LNCAP (cell line): ENCODE measurements at regions not wholly inside any gene's neighbourhood (a gene's known extent, or its start where the extent isn't known, plus 50 kb on each side); places are given as distances from the start of the nearest gene placed in this dataset.

Experiments
- TF ChIP-seq, protein P1 (sequence below): fragments of 450-650 bp; IDR thresholded peaks from 2 replicates; pipeline ENCODE4 v1.5.1; 2017; ENCODE audit warnings: mild to moderate bottlenecking

DNA sequence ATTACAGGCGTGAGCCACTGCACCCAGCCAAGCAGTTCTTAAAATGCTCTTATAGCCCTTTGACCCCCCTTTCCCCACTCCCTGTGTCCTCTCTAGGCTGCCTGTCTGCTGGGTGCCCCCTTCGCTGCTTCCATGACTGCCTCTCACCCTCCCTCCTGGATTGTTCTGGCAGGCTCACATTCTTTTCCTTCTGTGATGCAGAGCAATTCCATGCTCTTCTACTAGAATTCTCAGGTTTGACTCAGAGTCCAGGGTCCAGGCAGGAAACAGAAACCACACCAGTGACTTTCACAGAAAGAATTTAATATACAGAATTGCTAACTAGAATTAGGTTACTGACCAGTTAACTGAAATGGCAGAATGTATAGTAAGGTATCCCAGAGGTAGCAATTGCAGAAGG, 244.8 kb downstream of the BAMBI start:
- TF ChIP-seq, protein P1, sequence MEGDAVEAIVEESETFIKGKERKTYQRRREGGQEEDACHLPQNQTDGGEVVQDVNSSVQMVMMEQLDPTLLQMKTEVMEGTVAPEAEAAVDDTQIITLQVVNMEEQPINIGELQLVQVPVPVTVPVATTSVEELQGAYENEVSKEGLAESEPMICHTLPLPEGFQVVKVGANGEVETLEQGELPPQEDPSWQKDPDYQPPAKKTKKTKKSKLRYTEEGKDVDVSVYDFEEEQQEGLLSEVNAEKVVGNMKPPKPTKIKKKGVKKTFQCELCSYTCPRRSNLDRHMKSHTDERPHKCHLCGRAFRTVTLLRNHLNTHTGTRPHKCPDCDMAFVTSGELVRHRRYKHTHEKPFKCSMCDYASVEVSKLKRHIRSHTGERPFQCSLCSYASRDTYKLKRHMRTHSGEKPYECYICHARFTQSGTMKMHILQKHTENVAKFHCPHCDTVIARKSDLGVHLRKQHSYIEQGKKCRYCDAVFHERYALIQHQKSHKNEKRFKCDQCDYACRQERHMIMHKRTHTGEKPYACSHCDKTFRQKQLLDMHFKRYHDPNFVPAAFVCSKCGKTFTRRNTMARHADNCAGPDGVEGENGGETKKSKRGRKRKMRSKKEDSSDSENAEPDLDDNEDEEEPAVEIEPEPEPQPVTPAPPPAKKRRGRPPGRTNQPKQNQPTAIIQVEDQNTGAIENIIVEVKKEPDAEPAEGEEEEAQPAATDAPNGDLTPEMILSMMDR: no peak

DNA sequence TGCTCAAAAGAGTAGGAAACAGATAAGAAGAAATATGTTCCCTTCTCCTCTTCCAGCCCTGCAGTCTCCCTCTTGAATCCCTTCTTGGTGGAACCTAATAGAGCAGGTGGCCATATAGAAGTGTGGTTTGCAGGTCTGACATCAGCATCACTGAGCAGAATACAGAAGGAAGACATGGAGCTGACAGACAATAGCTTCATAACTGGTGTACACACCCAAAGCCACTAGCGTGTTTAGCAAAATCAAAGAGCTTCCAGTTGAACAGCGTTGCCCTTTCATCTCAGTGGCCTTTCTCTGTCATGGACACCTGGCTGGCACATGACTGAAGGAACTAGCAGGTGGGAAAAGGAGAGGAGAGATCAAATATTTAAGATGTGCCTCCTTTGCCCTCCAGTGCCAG, 245.5 kb downstream of the BAMBI start:
- TF ChIP-seq, protein P1: no peak

DNA sequence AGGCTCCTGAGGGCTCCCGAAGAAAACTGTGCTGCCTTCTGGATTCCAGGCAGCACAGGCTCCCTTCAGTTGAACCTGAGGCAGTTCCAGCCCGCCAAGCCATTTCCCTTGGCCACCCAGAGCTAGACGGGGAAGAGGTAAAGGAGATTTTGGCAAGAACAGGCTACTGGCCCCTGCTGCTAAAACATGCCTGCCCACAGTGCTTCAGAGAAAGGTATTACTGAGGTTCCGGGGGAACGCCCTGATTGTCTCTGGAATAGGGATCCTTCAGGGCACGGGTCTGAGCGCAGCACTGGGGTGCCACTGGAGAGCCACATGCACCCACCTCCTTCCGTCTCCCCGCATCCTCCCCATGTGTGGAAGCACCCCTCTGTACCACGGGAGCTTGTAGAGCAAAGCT, 247.4 kb downstream of the BAMBI start:
- TF ChIP-seq, protein P1: no peak

DNA sequence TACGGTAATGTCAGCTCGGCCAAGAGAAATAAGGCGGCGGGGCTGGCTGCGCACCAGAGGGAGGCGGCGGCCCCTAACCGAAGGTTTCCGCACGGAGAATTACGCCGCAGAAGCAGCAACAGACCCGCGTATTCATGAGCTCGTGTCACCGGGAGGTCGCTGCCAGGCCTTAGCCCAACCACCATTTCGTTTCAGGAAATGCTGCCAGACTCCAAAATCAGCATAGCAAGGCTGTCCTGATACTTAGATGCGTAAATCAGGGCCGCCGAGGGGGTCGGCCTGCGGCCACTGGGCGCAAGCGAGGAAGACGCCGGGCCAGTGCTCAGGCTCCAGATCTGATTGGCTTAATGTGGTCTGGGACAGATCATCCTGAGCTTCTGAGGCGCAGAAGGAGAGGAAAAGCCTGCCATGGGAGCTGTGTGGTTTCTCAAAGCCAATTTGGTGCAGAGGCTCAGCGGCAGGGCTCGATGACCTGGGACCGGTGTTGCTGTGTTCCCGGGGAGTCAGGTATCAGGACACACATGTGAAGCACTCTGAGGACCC, 247.9 kb downstream of the BAMBI start:
- TF ChIP-seq, protein P1: no peak

DNA sequence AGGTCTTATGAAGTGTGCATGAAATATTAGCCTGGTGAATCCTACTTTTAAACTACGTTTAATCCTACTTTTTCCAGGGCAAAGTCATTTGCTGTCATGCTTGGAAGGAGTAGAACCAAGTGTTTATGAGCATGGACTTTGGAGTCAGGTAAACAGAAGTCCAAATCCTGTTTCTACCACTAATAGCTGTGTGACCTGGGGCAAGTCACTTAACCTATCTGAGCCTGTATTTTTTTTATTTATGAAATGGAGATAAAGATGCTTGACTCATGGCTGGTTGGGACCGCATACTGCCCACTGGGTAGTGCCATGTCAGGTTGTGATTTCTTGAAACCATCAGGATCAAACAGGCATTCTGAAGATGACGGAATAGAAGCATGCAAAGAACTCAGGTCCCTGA, 249.6 kb downstream of the BAMBI start:
- TF ChIP-seq, protein P1: no peak

DNA sequence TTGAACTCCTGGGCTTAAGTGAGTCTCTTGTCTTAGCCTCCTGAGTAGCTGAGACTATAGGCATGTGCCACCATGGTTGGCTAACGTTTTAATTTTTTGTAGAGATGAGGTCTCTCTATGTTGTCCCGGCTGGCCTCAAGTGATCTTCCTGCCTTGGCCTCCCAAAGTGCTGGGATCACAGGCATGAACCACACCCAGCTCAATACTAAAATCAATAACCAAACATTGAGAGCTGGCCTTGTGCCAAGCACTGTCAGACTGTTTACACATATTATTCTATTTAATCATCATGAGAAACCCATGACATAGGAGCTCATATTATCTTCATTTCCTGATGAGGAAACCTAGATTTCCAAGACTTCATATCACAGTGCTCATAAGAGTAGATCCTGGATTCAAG, 251.2 kb downstream of the BAMBI start:
- TF ChIP-seq, protein P1: no peak

DNA sequence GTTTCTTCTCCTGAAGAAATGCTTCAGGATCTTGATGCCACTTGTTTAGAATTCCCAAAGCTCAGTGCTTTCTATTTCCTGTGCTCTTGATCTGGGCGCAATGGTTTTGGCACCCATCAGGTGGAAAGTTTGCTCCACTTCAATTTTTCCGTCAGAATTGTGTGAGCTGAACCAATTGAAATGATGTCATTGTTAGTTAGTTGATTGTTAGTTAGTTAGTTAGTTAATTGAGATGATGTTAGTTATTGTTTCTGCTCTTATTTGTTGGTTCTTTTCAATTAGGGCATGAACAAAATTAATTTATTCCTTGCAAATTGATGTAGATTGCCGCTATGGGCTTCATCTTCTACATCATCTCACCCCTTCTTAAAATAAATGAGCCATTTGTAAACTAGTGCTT, 252.6 kb downstream of the BAMBI start:
- TF ChIP-seq, protein P1: no peak
